ENCODE measurements at regions not wholly inside any gene's neighbourhood (a gene's known extent, or its start where the extent isn't known, plus 50 kb on each side); places are given as distances from the start of the nearest gene placed in this dataset.

GRCh38 chr7:46990761-46991160, 591.1 kb downstream of the TNS3 start:
- POLR2A ChIA-PET, result no interaction called here
- CTCF ChIA-PET, result no interaction called here
- TF ChIP-seq ELF4 (IDR thresholded peaks at IDR 0.05) (no peak), FOXM1 (IDR thresholded peaks at IDR 0.05; ENCODE audit: borderline replicate concordance) (no peak), LEF1 (IDR thresholded peaks at IDR 0.05; ENCODE audit: borderline replicate concordance) (no peak), ARNT (IDR thresholded peaks at IDR 0.05) (no peak), TARDBP (IDR thresholded peaks at IDR 0.05) (no peak), SUZ12 (IDR thresholded peaks at IDR 0.05) (no peak), CTBP1 (IDR thresholded peaks at IDR 0.05; ENCODE audit: borderline replicate concordance) (no peak), NFRKB (IDR thresholded peaks at IDR 0.05) (no peak), SP1 (IDR thresholded peaks at IDR 0.05) (no peak), BHLHE40 (IDR thresholded peaks at IDR 0.05; ENCODE audit: borderline replicate concordance) (no peak), FOXK2 (IDR thresholded peaks at IDR 0.05) (no peak), FOXA1 (IDR thresholded peaks at IDR 0.05) (no peak), L3MBTL2 (conservative IDR thresholded peaks at IDR 0.05) (no peak)
- TF ChIP-seq, protein P1, sequence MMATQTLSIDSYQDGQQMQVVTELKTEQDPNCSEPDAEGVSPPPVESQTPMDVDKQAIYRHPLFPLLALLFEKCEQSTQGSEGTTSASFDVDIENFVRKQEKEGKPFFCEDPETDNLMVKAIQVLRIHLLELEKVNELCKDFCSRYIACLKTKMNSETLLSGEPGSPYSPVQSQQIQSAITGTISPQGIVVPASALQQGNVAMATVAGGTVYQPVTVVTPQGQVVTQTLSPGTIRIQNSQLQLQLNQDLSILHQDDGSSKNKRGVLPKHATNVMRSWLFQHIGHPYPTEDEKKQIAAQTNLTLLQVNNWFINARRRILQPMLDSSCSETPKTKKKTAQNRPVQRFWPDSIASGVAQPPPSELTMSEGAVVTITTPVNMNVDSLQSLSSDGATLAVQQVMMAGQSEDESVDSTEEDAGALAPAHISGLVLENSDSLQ (IDR thresholded peaks at IDR 0.05), result no peak
- no peak for DNase-seq (ENCODE audit: extremely low spot score)

GRCh38 chr7:46989247-46989646, 592.7 kb downstream of the TNS3 start:
- POLR2A ChIA-PET, result no interaction called here
- CTCF ChIA-PET, result no interaction called here
- DNase-seq (ENCODE audit: extremely low spot score), result no peak
- TF ChIP-seq L3MBTL2 (conservative IDR thresholded peaks at IDR 0.05), result no peak
- TF ChIP-seq ELF4 (IDR thresholded peaks at IDR 0.05), result no peak
- no peak for TF ChIP-seq BHLHE40 (IDR thresholded peaks at IDR 0.05; ENCODE audit: borderline replicate concordance)
- TF ChIP-seq SP1 (IDR thresholded peaks at IDR 0.05), result no peak
- TF ChIP-seq SUZ12 (IDR thresholded peaks at IDR 0.05), result no peak
- no peak for TF ChIP-seq ZNF384 (IDR thresholded peaks at IDR 0.05)
- TF ChIP-seq NFRKB (IDR thresholded peaks at IDR 0.05), result no peak
- TF ChIP-seq TARDBP (IDR thresholded peaks at IDR 0.05), result no peak
- TF ChIP-seq FOXA1 (IDR thresholded peaks at IDR 0.05), result no peak
- TF ChIP-seq, protein P1 (IDR thresholded peaks at IDR 0.05), result no peak
- TF ChIP-seq FOXK2 (IDR thresholded peaks at IDR 0.05), result no peak

- TF ChIP-seq FOXA1 (IDR thresholded peaks at IDR 0.05) (no peak), HDGF (IDR thresholded peaks at IDR 0.05; ENCODE audit: borderline replicate concordance) (no peak), FOXM1 (IDR thresholded peaks at IDR 0.05; ENCODE audit: borderline replicate concordance) (no peak), SUZ12 (IDR thresholded peaks at IDR 0.05) (no peak), FOXK2 (IDR thresholded peaks at IDR 0.05) (no peak), NFRKB (IDR thresholded peaks at IDR 0.05) (no peak), TARDBP (IDR thresholded peaks at IDR 0.05) (no peak), ZNF384 (IDR thresholded peaks at IDR 0.05) (no peak), ARNT (IDR thresholded peaks at IDR 0.05) (no peak), ELF4 (IDR thresholded peaks at IDR 0.05) (no peak), L3MBTL2 (conservative IDR thresholded peaks at IDR 0.05) (no peak), BHLHE40 (IDR thresholded peaks at IDR 0.05; ENCODE audit: borderline replicate concordance) (no peak), CTBP1 (IDR thresholded peaks at IDR 0.05; ENCODE audit: borderline replicate concordance) (no peak), LEF1 (IDR thresholded peaks at IDR 0.05; ENCODE audit: borderline replicate concordance) (no peak), SP1 (IDR thresholded peaks at IDR 0.05) (no peak)
- TF ChIP-seq, protein P1 (IDR thresholded peaks at IDR 0.05), result no peak
- DNase-seq (ENCODE audit: extremely low spot score), result no peak
- CTCF ChIA-PET, result no interaction called here
- POLR2A ChIA-PET, result no interaction called here
These were observed 599.0 kb downstream of the TNS3 start for GRCh38 chr7:46982928-46983327.

GRCh38 chr7:46979439-46979838, 602.5 kb downstream of the TNS3 start:
- TF ChIP-seq CTBP1 (IDR thresholded peaks at IDR 0.05; ENCODE audit: borderline replicate concordance), result no peak
- TF ChIP-seq LEF1 (IDR thresholded peaks at IDR 0.05; ENCODE audit: borderline replicate concordance), result no peak
- no peak for TF ChIP-seq FOXM1 (IDR thresholded peaks at IDR 0.05; ENCODE audit: borderline replicate concordance)
- TF ChIP-seq L3MBTL2 (conservative IDR thresholded peaks at IDR 0.05), result no peak
- TF ChIP-seq SUZ12 (IDR thresholded peaks at IDR 0.05), result no peak
- no peak for TF ChIP-seq TARDBP (IDR thresholded peaks at IDR 0.05)
- no peak for TF ChIP-seq FOXA1 (IDR thresholded peaks at IDR 0.05)
- no peak for TF ChIP-seq ZNF384 (IDR thresholded peaks at IDR 0.05)
- TF ChIP-seq ELF4 (IDR thresholded peaks at IDR 0.05), result no peak
- no peak for TF ChIP-seq HDGF (IDR thresholded peaks at IDR 0.05; ENCODE audit: borderline replicate concordance)
- no peak for TF ChIP-seq NFRKB (IDR thresholded peaks at IDR 0.05)
- TF ChIP-seq BHLHE40 (IDR thresholded peaks at IDR 0.05; ENCODE audit: borderline replicate concordance), result no peak
- DNase-seq (ENCODE audit: extremely low spot score), result no peak
- POLR2A ChIA-PET, result no interaction called here
- CTCF ChIA-PET, result no interaction called here

GRCh38 chr7:46975493-46975892, 606.4 kb downstream of the TNS3 start:
- ChIA-PET POLR2A (no interaction called here), CTCF (no interaction called here)
- no peak for TF ChIP-seq L3MBTL2 (conservative IDR thresholded peaks at IDR 0.05)
- no peak for TF ChIP-seq FOXK2 (IDR thresholded peaks at IDR 0.05)
- TF ChIP-seq CTBP1 (IDR thresholded peaks at IDR 0.05; ENCODE audit: borderline replicate concordance), result no peak
- no peak for TF ChIP-seq ELF4 (IDR thresholded peaks at IDR 0.05)
- TF ChIP-seq FOXM1 (IDR thresholded peaks at IDR 0.05; ENCODE audit: borderline replicate concordance), result no peak
- no peak for TF ChIP-seq LEF1 (IDR thresholded peaks at IDR 0.05; ENCODE audit: borderline replicate concordance)
- no peak for TF ChIP-seq HDGF (IDR thresholded peaks at IDR 0.05; ENCODE audit: borderline replicate concordance)
- no peak for DNase-seq (ENCODE audit: extremely low spot score)

- TF ChIP-seq ELF4 (IDR thresholded peaks at IDR 0.05) (no peak), L3MBTL2 (conservative IDR thresholded peaks at IDR 0.05) (no peak), SP1 (IDR thresholded peaks at IDR 0.05) (no peak), LEF1 (IDR thresholded peaks at IDR 0.05; ENCODE audit: borderline replicate concordance) (no peak), FOXA1 (IDR thresholded peaks at IDR 0.05) (no peak), FOXM1 (IDR thresholded peaks at IDR 0.05; ENCODE audit: borderline replicate concordance) (no peak), HDGF (IDR thresholded peaks at IDR 0.05; ENCODE audit: borderline replicate concordance) (no peak), ZNF384 (IDR thresholded peaks at IDR 0.05) (no peak), FOXK2 (IDR thresholded peaks at IDR 0.05) (no peak), NFRKB (IDR thresholded peaks at IDR 0.05) (no peak), SUZ12 (IDR thresholded peaks at IDR 0.05) (no peak), CTBP1 (IDR thresholded peaks at IDR 0.05; ENCODE audit: borderline replicate concordance) (no peak), TARDBP (IDR thresholded peaks at IDR 0.05) (no peak), BHLHE40 (IDR thresholded peaks at IDR 0.05; ENCODE audit: borderline replicate concordance) (no peak), ARNT (IDR thresholded peaks at IDR 0.05) (no peak)
- TF ChIP-seq, protein P1 (IDR thresholded peaks at IDR 0.05), result no peak
- ChIA-PET POLR2A (no interaction called here), CTCF (no interaction called here)
- no peak for DNase-seq (ENCODE audit: extremely low spot score)
These were observed 609.7 kb downstream of the TNS3 start for GRCh38 chr7:46972205-46972604.

Measured in HEK293T (cell line).